KOPT-K1 (cell line): ENCODE measurements at regions not wholly inside any gene's neighbourhood (a gene's known extent, or its start where the extent isn't known, plus 50 kb on each side); places are given as distances from the start of the nearest gene placed in this dataset.

Experiments used
- H3K27ac ChIP-seq: fragments of 200-600 bp; sonication (generic); 2 replicates; pipeline ENCODE4 v1.5.1; 2016; ENCODE audit warnings: antibody characterized with exemption, mild to moderate bottlenecking, low read depth, low read length; ENCODE audit not compliant: poor library complexity, severe bottlenecking
- H3K36me3 ChIP-seq: fragments of 200-600 bp; sonication (generic); 2 replicates; pipeline ENCODE4 v1.5.1; 2017; ENCODE audit warnings: antibody characterized with exemption, mild to moderate bottlenecking, low read length, moderate library complexity; ENCODE audit not compliant: insufficient read depth
- H3K9me3 ChIP-seq: fragments of 200-600 bp; sonication (generic); 2 replicates; pipeline ENCODE4 v1.5.1; 2017; ENCODE audit warnings: antibody characterized with exemption, low read length, mild to moderate bottlenecking; ENCODE audit not compliant: insufficient read depth, poor library complexity, severe bottlenecking

GRCh38 chr13:103983948-103984347, 917.7 kb upstream of the SLC10A2 start:
- Histone ChIP-seq H3K27ac (no peak overlapping the region), H3K9me3 (no peaks in the 10 kb centered on the region), H3K36me3 (no peaks in the 10 kb centered on the region)

DNA sequence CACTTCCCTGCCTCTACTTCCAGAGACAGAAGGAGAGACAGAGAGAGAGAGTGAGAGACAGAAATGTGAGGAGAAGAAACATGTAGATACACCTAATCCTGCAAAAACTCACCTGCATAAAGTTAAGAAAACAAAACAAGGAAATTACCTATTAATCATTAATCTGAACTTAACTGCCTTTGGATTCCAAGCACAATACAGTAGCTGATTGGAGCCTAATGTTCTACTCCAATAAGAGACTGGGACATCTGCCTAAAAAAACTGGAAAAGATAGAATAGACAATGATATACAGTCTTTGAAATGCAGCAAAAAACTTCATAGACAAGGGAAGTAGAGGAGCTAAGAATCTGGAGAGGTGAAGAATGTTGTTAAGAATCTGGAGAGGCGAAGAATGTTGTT, 910.2 kb upstream of the SLC10A2 start:
- H3K27ac ChIP-seq = no peak overlapping the region
- no peaks in the 10 kb centered on the region for H3K9me3 ChIP-seq
- no peaks in the 10 kb centered on the region for H3K36me3 ChIP-seq

DNA sequence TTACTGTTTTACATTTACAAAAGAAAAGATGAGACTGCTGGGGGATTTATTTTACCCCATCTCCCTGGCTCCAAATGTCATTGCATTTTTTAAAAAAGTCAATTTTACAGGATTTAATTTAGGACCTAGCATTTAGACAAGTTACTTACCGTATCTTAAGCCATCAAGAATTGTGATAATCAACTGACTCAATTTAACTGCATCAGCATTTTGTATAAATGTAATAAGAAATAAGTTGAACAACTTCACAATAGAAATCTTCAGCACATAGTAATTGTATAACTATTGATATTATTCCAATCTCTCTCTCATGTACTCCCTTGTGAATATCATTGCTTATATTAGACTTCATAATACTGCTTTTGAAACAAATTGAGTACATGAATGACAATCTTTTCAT, 907.5 kb upstream of the SLC10A2 start:
- no peaks in the 10 kb centered on the region for H3K36me3 ChIP-seq
- H3K9me3 ChIP-seq = no peaks in the 10 kb centered on the region
- H3K27ac ChIP-seq = no peak overlapping the region

DNA sequence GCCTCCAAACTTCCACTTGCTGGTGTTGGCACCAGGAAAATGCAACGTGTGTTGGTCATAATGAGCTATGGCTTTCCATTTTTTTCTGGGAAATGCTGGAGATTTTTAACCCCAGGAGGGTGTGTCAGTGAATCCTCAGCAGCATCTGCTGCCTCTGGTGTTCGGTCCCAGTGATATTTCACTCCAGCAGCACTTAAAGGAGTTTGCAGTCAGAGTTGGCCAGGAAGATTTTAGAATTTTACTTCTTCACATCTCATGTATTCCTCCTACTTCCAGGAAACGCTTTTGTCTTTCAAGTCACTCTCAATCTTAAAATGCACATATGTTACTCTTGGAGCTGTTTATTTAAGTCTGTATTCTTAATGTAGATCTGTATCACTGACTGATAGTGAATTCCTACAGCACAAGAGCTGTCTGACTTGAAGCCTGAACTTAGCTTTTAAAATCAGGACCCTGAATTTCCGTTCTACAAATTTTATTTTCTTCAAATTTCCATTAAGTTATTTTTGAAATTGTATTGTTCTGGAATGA, 903.4 kb upstream of the SLC10A2 start:
- Histone ChIP-seq H3K27ac (no peak overlapping the region), H3K9me3 (no peaks in the 10 kb centered on the region), H3K36me3 (no peaks in the 10 kb centered on the region)

GRCh38 chr13:103965506-103966243, 899.5 kb upstream of the SLC10A2 start:
- no peak overlapping the region for H3K27ac ChIP-seq
- no peaks in the 10 kb centered on the region for H3K9me3 ChIP-seq
- H3K36me3 ChIP-seq = no peaks in the 10 kb centered on the region

DNA sequence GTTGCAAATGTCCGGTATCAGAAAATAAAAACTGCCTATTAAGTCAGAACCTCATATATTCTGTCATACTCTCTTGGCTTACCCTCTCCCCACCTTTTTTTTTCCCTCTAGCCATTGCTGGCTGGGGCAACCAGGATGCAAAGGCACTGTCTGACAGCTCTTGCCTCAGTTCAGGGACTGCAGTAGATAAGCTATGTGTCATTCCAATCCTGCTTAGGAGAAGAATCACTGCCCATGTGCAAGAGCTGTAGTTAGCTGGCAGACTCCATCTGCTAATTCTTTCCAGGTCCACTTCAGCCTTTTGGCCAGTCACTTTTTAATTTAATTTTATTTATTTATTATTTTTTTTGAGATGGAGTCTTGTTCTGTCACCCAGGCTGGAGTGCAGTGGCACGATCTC, 895.6 kb upstream of the SLC10A2 start:
- H3K27ac ChIP-seq = no peak overlapping the region
- no peaks in the 10 kb centered on the region for H3K9me3 ChIP-seq
- no peaks in the 10 kb centered on the region for H3K36me3 ChIP-seq

GRCh38 chr13:103961129-103961528, 894.9 kb upstream of the SLC10A2 start:
- Histone ChIP-seq H3K9me3 (no peaks in the 10 kb centered on the region), H3K27ac (no peak overlapping the region), H3K36me3 (no peaks in the 10 kb centered on the region)

- Histone ChIP-seq H3K36me3 (no peaks in the 10 kb centered on the region), H3K27ac (no peak overlapping the region), H3K9me3 (no peaks in the 10 kb centered on the region)
Observed at GRCh38 chr13:103960001-103960400, 893.8 kb upstream of the SLC10A2 start.

DNA sequence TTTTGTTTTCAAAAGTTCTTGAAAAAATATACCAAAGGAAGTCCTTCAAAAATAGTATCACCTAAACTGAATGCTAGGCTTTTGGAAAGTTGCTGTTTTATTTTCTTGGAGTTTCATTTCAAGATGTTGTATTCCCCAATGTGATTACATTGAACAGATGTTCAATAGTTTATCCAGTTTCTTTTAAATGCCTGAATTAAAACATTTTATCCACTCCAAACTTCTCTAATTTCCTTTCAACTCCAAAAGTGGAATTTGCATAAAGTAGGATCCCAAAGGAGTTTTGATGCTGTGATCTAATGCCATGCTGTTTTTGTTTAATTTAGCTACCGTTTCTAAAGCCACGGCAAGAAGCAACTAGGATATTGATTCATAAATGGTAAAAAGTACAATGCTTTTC, 892.5 kb upstream of the SLC10A2 start:
- Histone ChIP-seq H3K27ac (no peak overlapping the region), H3K36me3 (no peaks in the 10 kb centered on the region), H3K9me3 (no peaks in the 10 kb centered on the region)

DNA sequence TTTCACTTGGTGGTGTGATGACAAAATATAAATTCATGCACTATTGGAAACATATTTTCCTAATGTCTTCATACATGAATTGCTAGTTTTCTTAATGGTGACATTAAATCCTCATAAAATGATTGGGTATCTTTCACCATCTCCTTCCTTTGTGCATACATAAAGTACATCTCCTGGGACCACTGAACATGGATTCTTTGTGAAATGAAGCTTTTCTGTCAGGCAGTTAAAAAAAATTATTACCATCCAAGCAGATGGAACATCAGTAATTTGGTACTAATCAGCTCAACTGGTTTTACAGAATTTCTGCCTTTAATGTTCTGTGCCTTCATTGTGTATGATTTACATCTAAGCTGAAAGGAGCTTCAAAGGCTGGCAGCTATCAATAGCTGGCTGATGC, 891.7 kb upstream of the SLC10A2 start:
- no peaks in the 10 kb centered on the region for H3K9me3 ChIP-seq
- H3K27ac ChIP-seq = no peak overlapping the region
- H3K36me3 ChIP-seq = no peaks in the 10 kb centered on the region

DNA sequence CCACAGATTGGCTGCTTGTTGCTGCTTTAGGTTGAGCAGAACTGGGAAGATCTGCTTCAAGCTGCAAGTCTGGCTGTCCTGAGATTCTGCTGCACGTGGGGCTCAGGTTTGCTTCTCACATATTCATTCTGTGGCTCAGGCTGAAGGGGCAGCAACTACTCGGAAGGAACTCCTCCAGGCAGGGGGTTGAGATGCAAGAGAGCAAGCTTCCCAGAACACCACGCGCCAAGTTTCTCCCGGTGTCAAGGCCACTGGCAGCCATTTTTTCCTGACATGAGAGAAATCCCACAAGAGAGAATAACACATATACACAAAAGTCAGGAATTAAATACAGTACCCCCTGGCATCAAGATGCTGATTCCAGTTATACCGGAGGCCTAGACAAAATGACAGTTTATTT, 887.6 kb upstream of the SLC10A2 start:
- no peaks in the 10 kb centered on the region for H3K9me3 ChIP-seq
- no peak overlapping the region for H3K27ac ChIP-seq
- H3K36me3 ChIP-seq = no peaks in the 10 kb centered on the region

GRCh38 chr13:103952183-103952582, 886.0 kb upstream of the SLC10A2 start:
- H3K36me3 ChIP-seq = no peaks in the 10 kb centered on the region
- no peak overlapping the region for H3K27ac ChIP-seq
- H3K9me3 ChIP-seq = no peaks in the 10 kb centered on the region

DNA sequence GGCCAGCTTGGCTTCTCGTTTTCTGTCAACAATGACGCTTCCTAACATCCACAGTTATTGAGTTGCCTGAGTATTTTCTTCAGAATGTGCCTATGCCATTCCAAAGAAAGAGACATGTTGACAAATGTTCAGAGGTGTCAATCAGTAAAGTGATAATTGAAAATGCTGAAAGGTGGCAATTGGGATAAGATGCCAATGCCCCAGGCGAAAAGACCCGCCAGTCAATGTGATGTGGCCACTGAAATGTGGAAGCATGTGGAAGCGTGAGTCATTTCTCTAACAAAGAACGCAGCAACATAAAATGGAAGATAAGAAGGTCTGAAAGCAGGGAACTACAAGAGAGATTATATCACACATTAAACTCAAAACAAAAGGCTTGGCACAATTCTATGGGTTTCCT, 882.2 kb upstream of the SLC10A2 start:
- Histone ChIP-seq H3K9me3 (no peaks in the 10 kb centered on the region), H3K36me3 (no peaks in the 10 kb centered on the region), H3K27ac (no peak overlapping the region)

GRCh38 chr13:103945836-103946235, 879.6 kb upstream of the SLC10A2 start:
- Histone ChIP-seq H3K9me3 (no peaks in the 10 kb centered on the region), H3K27ac (no peak overlapping the region), H3K36me3 (no peaks in the 10 kb centered on the region)

DNA sequence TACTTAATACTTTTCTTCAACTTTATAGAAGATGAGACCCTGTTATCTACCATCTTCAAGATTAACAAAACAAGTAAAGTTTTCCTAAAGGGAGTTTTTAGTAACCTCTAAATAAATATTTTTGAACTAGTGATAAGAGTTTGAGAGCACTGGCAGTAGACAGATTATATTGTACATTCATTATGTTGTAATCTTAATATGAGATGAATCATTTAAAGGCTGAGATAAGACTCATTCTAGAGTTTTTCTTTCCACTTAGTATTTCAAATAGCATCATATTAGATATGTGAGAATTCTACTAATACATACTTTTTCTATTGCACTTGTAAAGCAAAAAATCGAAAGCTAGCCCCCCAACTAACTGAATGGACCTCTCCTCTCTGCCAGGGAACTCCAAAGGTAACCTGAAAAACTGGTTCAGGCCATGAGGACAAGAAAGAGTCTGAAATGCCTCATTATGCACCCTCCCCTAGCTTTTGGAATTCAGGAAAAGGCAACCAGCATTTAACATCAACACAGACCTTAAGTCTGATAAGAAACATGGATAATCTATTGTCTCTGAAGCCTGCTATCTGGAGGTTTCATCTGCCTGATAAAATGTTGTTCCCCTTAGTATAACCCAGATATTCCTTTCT, 875.4 kb upstream of the SLC10A2 start:
- Histone ChIP-seq H3K27ac (no peak overlapping the region), H3K9me3 (no peaks in the 10 kb centered on the region), H3K36me3 (no peaks in the 10 kb centered on the region)

- H3K27ac ChIP-seq = no peak overlapping the region
- no peaks in the 10 kb centered on the region for H3K9me3 ChIP-seq
- no peaks in the 10 kb centered on the region for H3K36me3 ChIP-seq
Observed at GRCh38 chr13:103935117-103935516, 868.9 kb upstream of the SLC10A2 start.
